Bronchial epithelial cell (primary cell): ENCODE measurements at regions not wholly inside any gene's neighbourhood (a gene's known extent, or its start where the extent isn't known, plus 50 kb on each side); places are given as distances from the start of the nearest gene placed in this dataset.
"Not testable (repeated sequence)": the region's sequence is repeated elsewhere in the genome, so short reads cannot be mapped to it uniquely, and the experiment has no call there.

Experiments
- DNase-seq: peaks from one replicate; pipeline ENCODE4 v3.0.0-alpha.2; 2010; ENCODE audit warnings: low read depth
- FAIRE-seq: peaks from 2 replicates; lab custom pipeline; 2011; peaks lifted over from hg19 to GRCh38; lab: Jason Lieb, UNC
- H3K27me3 ChIP-seq: 2 replicates; pipeline ENCODE4 v1.5.1; 2011; ENCODE audit warnings: low read length; ENCODE audit not compliant: control insufficient read depth, insufficient read depth
- H3K36me3 ChIP-seq: 2 replicates; pipeline ENCODE4 v1.5.1; 2011; ENCODE audit warnings: low read length; ENCODE audit not compliant: control insufficient read depth, insufficient read depth
- H3K4me3 ChIP-seq: 2 replicates; pipeline ENCODE4 v1.5.1; 2011; ENCODE audit warnings: mild to moderate bottlenecking, low read depth, low read length, control low read depth
- TF ChIP-seq, protein P1 (sequence below): IDR thresholded peaks from 2 replicates; pipeline ENCODE4 v1.5.1; 2011; ENCODE audit warnings: mild to moderate bottlenecking, moderate library complexity, low read length, control low read depth, inconsistent platforms; ENCODE audit not compliant: insufficient read depth, severe bottlenecking

DNA sequence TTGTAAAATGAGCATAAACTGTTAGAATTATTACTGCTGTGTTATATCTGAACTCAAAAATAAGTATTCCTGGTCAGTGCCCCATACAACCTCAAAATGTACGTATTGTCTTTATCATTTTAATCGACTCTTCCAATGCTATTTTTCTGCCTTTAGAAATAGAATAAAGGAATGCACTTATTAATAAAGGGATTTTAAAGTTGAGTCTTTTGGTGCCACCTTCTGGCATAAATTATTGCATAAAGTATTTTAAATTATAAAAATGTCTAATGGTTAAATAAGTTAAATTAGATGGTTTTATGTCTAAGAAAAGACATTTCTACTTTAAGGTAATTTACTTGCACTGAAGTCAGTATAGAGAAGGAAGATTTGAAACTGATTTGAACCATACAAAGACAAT, 424.0 kb upstream of the NDST4 start:
- no peak for FAIRE-seq
- TF ChIP-seq, protein P1, sequence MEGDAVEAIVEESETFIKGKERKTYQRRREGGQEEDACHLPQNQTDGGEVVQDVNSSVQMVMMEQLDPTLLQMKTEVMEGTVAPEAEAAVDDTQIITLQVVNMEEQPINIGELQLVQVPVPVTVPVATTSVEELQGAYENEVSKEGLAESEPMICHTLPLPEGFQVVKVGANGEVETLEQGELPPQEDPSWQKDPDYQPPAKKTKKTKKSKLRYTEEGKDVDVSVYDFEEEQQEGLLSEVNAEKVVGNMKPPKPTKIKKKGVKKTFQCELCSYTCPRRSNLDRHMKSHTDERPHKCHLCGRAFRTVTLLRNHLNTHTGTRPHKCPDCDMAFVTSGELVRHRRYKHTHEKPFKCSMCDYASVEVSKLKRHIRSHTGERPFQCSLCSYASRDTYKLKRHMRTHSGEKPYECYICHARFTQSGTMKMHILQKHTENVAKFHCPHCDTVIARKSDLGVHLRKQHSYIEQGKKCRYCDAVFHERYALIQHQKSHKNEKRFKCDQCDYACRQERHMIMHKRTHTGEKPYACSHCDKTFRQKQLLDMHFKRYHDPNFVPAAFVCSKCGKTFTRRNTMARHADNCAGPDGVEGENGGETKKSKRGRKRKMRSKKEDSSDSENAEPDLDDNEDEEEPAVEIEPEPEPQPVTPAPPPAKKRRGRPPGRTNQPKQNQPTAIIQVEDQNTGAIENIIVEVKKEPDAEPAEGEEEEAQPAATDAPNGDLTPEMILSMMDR: no peak

DNA sequence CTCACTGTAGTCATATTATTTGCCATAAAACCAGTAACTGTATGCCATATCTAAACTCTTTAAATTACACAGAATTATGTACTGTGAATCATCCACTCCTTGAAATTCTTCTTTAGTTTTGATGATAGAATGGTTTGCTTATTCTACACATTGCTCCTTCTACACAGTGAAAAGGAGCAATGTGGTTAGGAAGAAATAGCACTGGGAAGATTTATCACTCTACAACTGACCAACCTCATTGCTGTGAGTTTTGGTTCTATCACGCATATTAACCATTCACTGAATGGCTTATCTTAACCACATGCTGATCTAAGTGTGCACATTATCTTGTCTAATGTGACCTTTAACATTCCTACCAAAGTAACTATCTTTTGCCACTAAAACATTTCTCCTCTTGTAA, 415.7 kb upstream of the NDST4 start:
- Histone ChIP-seq H3K36me3 (no peaks in the 10 kb centered on the region), H3K27me3 (no peaks in the 10 kb centered on the region), H3K4me3 (no peak overlapping the region)
- TF ChIP-seq, protein P1: no peak
- FAIRE-seq (no peak), DNase-seq (no peak)

More for the DNA sequence above, 424.0 kb upstream of the NDST4 start:
- no peaks in the 10 kb centered on the region for H3K36me3 ChIP-seq
- H3K4me3 ChIP-seq: no peak overlapping the region
- DNase-seq: peak; percentile 33
- H3K27me3 ChIP-seq: no peaks in the 10 kb centered on the region

DNA sequence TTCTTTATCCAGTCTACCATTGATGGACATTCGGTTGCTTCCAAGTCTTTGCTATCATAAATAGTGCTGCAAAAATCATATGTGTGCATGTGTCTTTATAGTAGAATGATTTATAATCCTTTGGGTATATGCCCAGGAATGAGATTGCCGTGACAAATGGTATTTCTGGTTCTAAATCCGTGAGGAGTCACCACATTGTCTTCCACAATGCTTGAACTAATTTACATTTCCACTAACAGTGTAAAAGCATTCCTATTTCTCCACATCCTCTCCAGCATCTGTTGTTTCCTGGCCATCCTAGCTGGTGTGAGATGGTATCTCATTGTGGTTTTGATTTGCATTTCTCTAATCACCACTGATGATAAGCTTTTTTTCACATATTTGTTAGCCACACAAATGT, 406.1 kb upstream of the NDST4 start:
- H3K4me3 ChIP-seq, DNase-seq, H3K36me3 ChIP-seq, H3K27me3 ChIP-seq, FAIRE-seq: not testable (repeated sequence)

DNA sequence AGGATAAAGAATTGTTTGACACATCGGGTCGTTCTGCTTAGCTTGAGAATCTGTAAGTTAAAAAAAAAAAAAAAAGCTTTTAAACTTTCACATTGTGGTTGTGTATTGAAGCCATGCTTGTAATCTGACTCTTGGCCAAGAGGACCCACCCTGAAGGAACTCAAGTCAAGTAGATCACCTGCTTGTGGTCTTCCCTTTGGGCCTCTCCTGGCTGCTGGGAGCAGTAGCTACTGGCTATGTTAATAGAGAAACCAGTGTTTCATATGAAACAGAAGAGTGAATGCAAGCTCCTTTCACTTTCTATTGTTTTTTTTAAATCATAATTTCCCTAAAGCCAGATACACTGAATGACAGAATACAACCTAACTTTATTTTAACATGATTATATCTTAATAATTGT, 402.4 kb upstream of the NDST4 start:
- TF ChIP-seq, protein P1: no peak
- Histone ChIP-seq H3K27me3 (no peaks in the 10 kb centered on the region), H3K4me3 (no peak overlapping the region), H3K36me3 (no peaks in the 10 kb centered on the region)
- no peak for DNase-seq
- no peak for FAIRE-seq

DNA sequence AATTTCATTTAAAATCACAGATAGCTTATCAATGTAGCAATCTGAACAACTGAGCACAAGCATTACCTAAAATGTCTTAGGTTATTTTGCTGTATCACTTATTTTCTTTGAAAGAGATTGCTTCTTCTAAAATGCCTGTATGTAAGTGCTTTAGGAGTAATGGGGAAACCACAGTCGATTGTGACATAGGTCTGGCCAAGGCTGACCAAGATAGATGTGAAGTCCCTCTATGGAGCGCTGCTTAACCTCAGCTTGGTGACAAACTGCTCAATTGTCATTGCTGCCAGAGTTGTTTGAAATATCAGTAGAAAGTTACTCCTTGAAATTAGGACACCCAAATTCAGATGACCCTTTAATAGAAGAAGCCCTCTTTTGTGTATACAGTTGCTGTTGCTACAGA, 401.9 kb upstream of the NDST4 start:
- H3K27me3 ChIP-seq: no peaks in the 10 kb centered on the region
- TF ChIP-seq, protein P1: no peak
- no peak for FAIRE-seq
- DNase-seq: no peak
- H3K36me3 ChIP-seq: no peaks in the 10 kb centered on the region
- H3K4me3 ChIP-seq: no peak overlapping the region

DNA sequence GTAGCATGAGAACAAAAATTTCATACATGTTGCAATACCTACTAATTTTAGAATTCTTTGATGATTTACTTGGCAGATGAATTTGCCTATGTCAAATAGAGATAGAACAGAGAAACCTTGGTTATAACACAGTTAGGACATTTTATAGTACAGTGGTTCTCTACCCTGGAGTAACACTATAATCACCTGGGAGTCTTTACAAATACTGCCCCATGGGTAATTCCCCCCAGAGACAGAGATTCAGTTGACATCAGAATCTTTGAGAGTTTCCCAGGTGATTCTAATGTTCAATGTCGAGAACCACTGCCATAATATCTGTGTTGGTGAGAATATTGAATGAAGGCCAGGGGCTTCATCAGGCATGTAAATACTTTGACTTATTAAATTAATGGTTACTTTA, 401.3 kb upstream of the NDST4 start:
- no peak for FAIRE-seq
- no peaks in the 10 kb centered on the region for H3K27me3 ChIP-seq

More for the DNA sequence above, 401.3 kb upstream of the NDST4 start:
- TF ChIP-seq, protein P1: no peak
- no peak for DNase-seq
- no peaks in the 10 kb centered on the region for H3K36me3 ChIP-seq
- H3K4me3 ChIP-seq: no peak overlapping the region
